HEK293 (cell line): ENCODE measurements at regions not wholly inside any gene's neighbourhood (a gene's known extent, or its start where the extent isn't known, plus 50 kb on each side); places are given as distances from the start of the nearest gene placed in this dataset.

Source experiments
- KLF1 ChIP-seq: fragments of 450-650 bp; formaldehyde crosslinking; IDR thresholded peaks from 2 replicates; pipeline ENCODE4 v1.5.1; 2016; ENCODE audit warnings: missing biosample characterization, missing genetic modification characterization
- OVOL3 ChIP-seq: fragments of 450-650 bp; formaldehyde crosslinking; IDR thresholded peaks from 2 replicates; pipeline ENCODE4 v1.5.1; 2016; ENCODE audit warnings: missing biosample characterization, missing genetic modification characterization
- ZNF24 ChIP-seq: fragments of 450-650 bp; formaldehyde crosslinking; IDR thresholded peaks from 2 replicates; pipeline ENCODE4 v1.5.1; 2016; ENCODE audit warnings: missing biosample characterization, missing genetic modification characterization
- ZNF302 ChIP-seq: fragments of 450-650 bp; formaldehyde crosslinking; IDR thresholded peaks from 2 replicates; pipeline ENCODE4 v1.5.1; 2016; ENCODE audit warnings: missing biosample characterization, missing genetic modification characterization, low read depth
- ZNF768 ChIP-seq: fragments of 450-650 bp; formaldehyde crosslinking; IDR thresholded peaks from 2 replicates; pipeline ENCODE4 v1.5.1; 2018; ENCODE audit warnings: missing biosample characterization, mild to moderate bottlenecking, missing genetic modification characterization
- TF ChIP-seq, protein P1 (sequence below): fragments of 450-650 bp; formaldehyde crosslinking; IDR thresholded peaks from 2 replicates; pipeline ENCODE4 v1.5.1; 2016; ENCODE audit warnings: missing biosample characterization, missing genetic modification characterization
- TF ChIP-seq, protein P2 (sequence below): fragments of 450-650 bp; formaldehyde crosslinking; IDR thresholded peaks from 2 replicates; pipeline ENCODE4 v1.5.1; 2016; ENCODE audit warnings: missing biosample characterization, missing genetic modification characterization

DNA sequence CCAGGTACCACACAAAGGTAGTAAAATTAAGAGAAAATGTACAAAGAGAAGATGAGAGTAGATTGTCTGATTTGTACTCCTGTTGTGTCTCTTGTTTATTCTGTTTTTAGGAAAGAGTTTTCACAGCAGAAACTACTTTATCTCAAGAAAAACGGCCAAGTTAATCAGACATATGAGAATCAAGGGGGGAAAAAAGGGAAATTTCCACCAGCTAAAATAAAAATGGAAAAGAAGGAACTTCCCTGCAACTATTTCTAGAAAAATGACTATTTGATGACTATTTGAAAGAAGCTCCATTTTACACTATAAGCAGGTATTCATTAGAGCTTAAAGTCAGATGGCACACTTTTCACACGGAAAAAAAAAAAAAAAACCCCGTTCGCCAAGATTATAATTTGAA is 56.5 kb downstream of the EPRS1 start:
- TF ChIP-seq, protein P1, sequence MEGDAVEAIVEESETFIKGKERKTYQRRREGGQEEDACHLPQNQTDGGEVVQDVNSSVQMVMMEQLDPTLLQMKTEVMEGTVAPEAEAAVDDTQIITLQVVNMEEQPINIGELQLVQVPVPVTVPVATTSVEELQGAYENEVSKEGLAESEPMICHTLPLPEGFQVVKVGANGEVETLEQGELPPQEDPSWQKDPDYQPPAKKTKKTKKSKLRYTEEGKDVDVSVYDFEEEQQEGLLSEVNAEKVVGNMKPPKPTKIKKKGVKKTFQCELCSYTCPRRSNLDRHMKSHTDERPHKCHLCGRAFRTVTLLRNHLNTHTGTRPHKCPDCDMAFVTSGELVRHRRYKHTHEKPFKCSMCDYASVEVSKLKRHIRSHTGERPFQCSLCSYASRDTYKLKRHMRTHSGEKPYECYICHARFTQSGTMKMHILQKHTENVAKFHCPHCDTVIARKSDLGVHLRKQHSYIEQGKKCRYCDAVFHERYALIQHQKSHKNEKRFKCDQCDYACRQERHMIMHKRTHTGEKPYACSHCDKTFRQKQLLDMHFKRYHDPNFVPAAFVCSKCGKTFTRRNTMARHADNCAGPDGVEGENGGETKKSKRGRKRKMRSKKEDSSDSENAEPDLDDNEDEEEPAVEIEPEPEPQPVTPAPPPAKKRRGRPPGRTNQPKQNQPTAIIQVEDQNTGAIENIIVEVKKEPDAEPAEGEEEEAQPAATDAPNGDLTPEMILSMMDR (tag by site-specific recombination) = no peak
- TF ChIP-seq ZNF768 (tag by site-specific recombination) (no peak), OVOL3 (tag by site-specific recombination) (no peak), ZNF302 (tag by site-specific recombination) (no peak), KLF1 (tag by site-specific recombination) (no peak), ZNF24 (tag by site-specific recombination) (no peak)
- TF ChIP-seq, protein P2, sequence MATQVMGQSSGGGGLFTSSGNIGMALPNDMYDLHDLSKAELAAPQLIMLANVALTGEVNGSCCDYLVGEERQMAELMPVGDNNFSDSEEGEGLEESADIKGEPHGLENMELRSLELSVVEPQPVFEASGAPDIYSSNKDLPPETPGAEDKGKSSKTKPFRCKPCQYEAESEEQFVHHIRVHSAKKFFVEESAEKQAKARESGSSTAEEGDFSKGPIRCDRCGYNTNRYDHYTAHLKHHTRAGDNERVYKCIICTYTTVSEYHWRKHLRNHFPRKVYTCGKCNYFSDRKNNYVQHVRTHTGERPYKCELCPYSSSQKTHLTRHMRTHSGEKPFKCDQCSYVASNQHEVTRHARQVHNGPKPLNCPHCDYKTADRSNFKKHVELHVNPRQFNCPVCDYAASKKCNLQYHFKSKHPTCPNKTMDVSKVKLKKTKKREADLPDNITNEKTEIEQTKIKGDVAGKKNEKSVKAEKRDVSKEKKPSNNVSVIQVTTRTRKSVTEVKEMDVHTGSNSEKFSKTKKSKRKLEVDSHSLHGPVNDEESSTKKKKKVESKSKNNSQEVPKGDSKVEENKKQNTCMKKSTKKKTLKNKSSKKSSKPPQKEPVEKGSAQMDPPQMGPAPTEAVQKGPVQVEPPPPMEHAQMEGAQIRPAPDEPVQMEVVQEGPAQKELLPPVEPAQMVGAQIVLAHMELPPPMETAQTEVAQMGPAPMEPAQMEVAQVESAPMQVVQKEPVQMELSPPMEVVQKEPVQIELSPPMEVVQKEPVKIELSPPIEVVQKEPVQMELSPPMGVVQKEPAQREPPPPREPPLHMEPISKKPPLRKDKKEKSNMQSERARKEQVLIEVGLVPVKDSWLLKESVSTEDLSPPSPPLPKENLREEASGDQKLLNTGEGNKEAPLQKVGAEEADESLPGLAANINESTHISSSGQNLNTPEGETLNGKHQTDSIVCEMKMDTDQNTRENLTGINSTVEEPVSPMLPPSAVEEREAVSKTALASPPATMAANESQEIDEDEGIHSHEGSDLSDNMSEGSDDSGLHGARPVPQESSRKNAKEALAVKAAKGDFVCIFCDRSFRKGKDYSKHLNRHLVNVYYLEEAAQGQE (tag by site-specific recombination) = no peak
